Stimulated activated CD8-positive, alpha-beta memory T cell treated with anti-CD3 and anti-CD28 coated beads, Interleukin-4, amount 100 ng/mL, for 48 hours (primary cell): ENCODE measurements at regions not wholly inside any gene's neighbourhood (a gene's known extent, or its start where the extent isn't known, plus 50 kb on each side); places are given as distances from the start of the nearest gene placed in this dataset.

Experiments
- DNase-seq: peaks from one replicate; pipeline ENCODE4 v3.0.0-alpha.2; 2020

DNA sequence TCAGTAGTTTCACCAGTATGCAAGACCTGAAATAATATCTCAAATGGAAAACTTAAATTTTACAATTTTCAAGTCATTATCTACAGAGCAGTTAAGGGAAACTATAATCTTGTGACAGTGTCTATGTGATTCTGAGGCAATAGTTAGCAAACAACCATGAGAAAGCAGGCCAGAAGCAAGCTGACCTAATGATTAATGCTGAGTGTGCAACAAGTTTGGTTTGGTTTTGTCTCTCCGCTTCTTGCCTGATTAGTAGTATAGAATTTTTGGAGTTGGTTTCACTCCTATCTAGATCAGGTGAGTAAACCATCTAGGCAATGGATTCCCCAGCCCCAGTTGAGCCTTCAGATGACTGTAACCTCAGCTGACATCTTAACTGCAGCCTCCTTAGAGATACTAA lies 212.9 kb upstream of the NAV3 start:
- DNase-seq: no peak

DNA sequence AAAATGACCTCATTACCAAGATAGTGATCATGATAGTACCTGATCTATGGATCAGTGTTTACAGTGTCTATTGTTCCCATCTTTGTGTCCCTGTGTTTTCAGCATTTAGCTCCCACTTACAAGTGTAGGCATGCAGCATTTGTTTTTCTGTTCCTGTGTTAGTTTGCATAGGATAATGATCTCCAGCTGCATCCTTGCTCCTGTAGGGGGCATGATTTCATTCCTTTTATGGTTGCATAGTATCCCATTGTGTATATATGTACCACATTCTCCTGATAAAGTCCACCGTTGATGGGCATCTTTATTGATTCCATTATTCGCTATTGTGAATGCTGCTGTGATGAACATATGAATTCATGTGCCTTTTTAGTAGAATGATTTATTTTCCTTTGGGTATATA lies 215.4 kb upstream of the NAV3 start:
- no peak for DNase-seq

DNA sequence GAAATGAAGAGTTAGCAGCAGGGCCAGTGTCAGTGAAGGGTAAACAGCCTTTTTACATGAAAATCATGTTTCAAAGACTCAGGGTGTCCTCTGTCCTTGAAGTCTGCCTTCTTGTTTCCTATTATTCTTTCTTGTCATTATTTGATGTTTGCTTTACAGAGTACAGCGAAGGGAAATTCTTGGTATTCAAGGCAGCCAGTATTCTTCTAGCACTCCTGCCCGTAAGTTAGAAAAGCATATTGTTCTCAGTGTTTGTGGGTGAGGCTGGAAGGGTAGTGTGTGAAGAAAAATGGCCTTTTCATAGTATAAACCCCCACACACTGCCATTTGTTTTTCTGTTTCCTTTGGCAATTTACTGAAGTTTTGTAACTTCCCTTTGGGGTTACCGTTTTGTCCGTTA lies 217.3 kb upstream of the NAV3 start:
- DNase-seq: no peak

DNA sequence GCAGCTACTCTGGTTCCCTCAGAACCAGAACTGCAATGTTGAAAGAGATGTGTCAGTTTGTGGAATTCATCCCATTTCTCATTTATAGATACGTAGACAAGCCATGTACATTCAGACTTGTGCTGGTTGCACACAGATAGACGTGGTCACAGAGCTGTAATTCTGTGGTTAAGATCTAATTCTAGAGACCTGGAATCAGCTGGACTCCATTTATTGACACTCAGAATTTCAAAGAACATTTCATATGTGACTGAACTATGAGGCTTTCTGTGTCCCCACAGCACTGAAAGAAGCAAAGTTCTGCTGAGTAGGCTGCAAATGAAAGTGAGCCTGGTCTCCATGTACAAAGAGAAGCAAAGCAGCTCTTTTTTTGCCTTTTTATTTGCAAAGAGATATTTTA lies 220.2 kb upstream of the NAV3 start:
- DNase-seq: no peak

DNA sequence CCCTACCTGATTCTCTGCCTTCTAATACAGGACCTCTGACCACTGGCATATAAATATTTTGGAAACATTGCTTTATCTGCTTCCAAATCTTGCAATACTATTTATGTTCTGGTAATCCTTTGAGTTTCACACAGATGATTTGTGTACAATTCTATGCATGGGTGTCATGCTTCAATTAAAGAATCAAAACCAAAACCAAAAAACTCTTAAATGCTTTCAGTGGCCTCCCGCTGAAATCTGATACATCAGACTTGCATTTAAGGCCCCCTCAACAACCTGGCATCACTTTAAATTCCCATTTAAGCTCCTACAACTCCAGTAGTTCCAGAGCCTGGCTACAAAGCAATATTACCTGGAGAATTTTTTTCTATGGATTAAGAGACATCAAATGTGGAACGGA lies 221.7 kb upstream of the NAV3 start:
- DNase-seq: no peak

DNA sequence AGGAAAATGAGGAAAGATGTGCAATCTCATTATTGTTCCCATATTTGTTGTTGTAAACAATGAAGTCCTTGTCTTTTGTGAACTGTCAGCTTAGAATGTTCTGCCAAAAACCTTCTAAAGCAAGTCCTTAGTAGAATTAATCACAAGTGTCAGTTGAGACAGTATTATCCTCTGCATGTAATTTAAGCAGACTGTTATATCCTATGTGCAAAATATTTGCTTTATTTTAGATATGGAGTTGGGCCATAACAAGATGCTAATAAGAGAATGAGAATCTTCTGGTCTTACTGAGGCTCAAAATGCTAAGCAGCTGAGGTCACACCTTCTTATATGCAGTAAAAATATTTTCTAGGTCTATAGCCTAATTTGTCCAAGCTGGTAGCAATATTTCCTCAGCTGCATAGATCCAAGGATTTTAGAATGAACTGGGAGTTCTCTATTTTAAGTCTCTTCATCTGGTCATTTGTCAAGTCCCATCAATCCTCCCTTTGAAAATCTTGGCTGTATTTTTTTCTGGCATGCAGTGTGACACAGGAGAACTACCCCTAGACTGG lies 222.3 kb upstream of the NAV3 start:
- no peak for DNase-seq

DNA sequence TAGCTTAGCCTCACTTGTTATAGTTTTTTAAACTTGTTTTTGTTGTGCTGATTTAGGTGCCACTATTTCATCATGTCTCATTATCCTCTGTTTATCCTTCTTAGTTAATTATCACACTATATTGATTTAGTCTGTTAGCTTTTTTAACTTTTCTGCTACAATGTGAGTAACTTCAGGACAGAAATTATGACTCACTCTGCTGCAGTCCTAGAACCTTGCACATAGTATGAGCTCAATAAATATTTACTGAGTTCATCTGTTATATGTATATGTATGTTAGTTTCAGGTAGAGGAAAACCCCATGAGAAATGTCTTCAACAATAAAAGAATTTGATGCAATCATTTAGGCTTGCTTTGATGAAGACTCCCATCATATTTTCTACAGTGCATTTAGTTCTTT lies 224.3 kb upstream of the NAV3 start:
- DNase-seq: no peak

DNA sequence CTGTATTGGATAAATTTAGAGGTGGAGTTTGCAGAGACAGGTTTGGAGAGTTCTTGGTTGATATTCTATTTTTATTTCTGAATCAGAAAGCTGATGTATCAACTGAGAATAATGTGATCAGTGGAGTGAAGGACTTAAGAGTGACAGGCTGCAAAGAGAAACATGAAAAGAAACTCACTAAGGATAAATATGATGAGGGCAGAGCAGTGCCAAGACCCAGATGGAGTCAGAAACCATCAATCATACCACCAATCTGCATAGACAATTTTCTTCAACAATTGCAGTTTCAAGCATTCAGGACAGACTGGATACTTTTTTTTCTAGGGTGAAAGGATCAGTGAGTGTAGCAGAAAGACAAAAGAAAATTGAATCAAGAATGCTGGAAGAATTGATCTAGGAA lies 226.7 kb upstream of the NAV3 start:
- DNase-seq: no peak

DNA sequence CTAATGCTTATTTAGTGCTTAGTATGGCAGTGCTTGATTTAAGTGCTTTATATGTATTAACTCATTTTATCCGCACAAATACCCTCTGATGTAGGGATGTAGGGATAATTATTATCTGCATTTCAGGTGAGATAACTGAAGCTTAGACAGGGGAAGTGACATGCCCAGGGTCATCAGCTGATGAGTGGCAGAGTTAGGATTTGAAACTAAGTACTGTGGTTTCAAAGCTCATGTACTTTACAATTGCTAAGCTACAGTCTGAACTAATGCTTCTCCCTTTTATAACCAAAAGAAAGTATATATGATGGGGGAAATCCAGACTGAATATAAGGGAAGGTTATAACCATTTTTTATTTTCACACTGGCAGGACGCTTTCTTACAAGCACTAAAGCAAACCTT lies 229.6 kb upstream of the NAV3 start:
- DNase-seq: no peak

DNA sequence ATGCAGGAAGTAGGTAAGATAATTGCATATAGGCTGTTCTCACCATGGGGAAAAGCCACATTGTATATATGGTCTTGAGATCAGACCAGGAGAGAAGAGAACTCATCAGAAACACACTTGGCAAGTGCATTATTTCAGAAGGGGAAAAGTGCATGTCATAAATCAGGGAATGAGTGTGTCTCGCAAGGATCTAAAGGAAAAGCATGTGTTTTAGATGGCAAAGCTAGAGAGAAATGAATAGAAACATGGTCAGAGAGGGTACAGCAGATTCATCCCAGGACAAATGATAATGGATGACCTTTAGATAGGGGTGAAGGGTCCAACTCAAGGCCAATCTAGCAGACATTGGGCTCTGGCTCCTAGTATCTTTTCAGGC lies 230.2 kb upstream of the NAV3 start:
- no peak for DNase-seq

DNA sequence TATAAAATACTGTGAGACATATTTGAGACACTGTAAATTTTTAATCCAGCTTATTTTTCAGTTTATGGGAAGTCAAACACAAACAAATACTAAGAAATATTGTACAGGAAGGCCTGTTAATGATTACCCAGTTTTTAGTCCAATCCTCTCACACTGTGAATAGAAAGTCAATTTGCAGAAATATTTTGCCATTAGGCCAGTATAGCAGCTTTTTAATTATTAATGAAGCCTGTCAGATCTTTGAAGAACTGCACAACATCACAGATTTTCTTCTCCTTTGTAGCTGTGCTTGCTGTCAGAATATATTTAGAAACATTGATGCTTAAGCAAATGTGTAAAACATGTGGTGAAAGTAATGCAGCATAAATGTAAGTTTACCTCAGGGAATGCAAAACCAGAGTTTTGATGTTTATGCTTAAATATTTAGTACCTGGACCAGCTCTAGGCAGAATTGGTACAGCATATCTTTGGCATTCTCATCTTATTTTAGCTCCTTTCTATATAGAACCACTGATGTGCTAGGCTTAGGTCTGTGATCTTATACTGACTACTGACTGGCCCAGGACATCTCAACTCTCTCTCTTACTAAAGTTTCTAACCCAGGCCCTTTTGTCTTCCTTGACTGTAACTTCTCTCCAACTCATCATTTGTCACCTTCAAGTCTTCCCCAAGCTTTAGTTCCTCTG lies 230.8 kb upstream of the NAV3 start:
- no peak for DNase-seq

DNA sequence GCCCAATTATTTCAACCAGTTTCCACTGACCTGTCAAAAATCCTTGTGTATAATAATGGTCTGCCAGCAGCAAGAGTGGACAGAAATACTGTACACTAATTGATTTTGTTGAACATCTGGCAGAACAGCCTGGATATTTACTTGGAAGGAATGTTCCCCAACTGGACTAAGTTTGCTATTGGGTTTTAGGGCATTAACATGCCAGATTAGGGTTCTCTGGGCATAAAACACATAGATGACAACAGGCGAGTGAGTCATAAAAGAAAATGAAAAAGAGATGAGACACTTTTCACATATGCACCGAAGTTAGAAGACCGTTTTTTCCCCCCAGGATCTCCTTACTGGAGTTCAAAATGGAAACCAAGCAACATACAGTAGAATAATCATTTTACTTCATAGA lies 236.3 kb upstream of the NAV3 start:
- DNase-seq: no peak

DNA sequence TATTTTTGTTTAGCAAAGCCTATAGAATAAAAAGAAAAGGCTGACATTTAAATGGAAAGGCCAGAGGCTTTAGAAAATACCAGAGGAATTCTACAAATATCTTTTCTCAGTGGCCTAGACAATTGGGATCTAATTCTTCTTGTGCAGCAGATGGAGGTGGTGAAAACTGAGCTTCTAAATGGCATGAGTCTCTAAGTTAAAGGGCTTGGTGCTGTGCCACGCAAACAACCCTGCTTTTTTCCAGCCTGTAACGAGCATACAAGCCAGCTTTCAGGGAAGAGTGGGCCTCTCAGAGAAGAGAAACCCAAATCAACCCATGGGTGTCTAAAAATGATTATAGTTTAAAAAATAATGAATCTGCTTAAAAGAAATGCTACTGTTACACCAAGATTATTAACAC lies 237.9 kb upstream of the NAV3 start:
- DNase-seq: no peak

DNA sequence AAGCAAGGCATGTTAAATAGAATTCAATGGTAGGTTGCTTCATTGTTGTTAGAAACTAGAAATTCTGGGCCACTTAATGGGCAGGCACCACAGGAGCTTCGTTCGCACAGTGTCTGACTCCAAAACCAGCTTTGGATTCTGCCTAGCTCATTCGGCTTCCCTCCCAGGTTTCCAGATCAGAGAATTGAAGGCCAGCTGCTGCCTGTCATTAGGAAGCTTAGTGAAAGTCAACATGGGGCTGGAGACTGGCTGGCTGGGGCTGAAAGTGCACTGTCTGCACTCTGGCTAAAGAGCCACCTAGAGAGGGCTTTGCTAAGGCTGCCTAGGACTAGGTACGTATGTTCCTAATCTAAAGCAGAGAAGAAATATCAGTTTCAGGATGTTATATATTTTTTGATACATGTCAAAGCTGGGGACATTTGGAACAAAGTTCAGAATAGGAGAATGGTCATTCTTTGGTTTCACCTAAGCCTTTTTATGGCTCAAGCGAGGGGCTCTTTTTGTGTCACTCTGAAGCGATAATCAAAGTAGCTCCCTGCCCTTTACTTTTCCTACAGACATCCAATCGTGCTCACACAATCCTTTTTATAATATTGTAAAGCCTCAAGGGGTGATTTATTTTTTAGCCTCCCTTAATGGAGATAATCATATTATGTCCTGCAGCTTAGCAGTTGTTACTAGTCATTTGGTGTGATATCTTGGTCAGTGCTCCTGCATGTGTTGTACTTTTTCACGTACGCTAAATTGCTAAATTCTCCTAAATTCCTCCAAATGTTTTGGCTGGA lies 238.5 kb upstream of the NAV3 start:
- DNase-seq: no peak

DNA sequence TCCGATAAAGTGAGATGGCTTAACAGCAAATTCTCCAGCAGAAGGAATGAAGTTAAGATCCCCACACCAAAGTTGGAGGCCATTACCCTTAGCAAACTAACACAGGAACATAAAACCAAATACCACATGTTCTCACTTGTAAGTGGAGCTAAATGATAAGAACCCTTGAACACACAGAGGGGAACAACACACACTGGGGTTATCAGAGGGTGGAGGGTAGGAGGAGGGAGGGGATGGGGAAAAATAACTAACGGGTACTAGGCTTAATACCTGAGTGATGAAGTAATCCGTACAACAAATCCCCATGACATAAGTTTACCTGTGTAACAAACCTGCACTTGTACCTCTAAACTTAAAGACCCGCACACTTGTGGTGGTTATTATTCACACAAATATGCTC lies 240.4 kb upstream of the NAV3 start:
- no peak for DNase-seq

DNA sequence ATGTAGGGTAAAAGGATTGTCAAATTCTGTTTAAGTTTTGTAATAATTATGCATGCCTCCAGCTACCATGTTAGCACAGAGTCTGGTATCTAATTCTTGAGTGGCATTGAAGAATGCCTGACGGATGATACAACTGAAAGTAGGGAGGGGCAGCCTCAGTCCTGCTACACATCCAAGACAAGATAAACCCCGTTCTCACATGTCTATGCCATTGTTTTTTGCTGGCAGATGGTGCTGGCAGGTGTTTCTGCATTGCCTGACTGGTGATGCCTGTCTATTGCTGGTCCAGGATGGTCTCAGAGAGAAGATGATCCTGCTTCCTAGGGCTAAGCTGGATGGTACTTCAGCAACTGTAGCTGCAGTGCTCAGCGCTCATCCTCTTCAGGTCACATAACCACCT lies 245.8 kb upstream of the NAV3 start:
- DNase-seq: no peak

DNA sequence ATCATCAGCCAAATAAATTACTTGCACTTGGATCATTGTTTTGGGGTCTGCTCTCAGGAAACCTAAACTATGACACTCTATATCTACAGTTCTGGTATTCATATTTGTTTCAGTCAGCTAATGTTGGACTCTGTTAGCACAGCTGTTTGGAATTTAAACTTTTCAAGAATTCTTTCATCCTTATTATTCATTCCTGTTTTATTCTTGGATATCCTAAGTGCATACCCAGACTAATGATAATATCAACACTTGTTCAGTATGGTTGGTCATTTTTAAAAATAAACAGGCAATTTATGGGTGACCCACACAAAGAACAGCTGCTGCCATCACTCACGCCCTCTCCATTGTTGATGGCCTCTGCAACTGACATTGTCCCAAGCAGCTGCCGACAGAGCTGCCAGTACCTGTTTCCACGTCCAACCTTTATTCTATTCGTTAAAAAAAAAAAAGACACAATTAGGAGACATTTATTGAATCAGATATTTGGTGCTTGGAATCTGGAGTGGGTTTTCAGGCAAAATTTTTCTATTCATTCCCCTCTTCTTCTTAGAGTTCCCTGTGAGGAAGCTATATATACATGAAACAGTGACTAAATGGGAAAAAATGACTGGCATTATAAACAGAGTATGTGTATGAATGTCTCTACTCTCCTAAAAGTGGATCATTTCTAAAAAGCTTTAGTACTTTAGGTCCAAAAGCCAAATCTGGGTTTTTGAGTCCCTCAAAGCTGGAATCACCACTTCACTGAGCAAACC lies 252.1 kb upstream of the NAV3 start:
- no peak for DNase-seq

DNA sequence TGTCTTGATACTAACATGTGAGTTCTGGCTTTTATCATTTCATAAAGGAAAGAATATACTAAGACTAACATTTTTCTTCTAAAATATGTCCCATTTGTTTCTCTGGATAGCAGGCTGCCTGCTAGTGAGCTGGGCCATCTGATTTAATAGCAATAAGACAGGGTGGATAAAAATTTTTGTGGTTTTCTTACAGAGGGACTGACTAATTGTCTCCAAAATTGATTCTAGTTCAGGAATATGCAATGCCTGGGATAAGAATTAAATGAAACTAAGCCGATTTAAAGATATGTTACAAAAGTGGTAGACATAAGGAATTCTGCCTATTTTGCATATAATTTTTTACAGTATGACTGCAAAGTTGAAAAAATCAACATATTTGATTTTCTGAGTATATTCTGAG lies 252.9 kb upstream of the NAV3 start:
- DNase-seq: no peak

DNA sequence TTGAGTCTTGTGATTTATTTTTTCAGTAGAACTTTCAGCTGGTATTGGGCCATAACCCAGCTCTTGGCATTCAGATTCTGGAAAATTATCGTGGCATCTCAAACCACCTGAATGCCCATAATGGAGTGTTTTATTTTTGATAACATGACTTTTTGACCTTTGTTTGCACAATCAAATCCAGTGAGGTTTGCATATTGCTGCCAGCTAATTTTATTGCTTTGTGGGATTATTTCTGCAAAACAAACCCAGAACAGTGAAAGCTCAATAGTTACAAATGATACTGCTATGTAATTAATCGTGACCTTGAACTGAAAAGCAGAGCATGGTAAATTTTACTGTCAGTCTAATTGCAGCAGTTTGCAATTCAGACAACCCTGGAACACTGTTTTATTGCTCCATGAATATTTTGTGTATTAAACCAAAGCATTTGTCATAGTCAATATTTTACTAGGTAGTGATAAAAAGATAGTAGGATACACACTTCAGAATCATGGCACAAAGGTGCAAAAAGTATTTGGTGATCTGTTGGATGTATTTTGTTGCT lies 255.2 kb upstream of the NAV3 start:
- DNase-seq: no peak

DNA sequence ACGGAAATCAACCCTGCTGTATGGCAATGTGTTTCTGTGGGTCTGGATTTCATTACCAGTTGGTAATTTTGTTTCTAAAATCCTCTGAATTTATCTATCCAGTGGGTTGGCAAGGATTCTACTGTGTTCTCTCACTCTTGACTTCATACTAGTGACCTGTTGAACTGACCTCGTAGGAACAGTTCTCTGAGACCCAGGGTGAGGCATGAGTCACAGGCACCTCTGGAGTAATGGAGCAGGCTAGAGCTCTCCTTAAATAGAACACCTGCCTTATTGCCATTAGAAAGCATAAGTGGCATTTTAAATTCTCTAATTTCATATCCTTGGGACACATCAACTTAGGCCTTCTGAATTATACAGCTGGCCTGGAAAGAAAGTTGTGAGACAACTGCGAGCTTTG lies 258.3 kb upstream of the NAV3 start:
- no peak for DNase-seq

DNA sequence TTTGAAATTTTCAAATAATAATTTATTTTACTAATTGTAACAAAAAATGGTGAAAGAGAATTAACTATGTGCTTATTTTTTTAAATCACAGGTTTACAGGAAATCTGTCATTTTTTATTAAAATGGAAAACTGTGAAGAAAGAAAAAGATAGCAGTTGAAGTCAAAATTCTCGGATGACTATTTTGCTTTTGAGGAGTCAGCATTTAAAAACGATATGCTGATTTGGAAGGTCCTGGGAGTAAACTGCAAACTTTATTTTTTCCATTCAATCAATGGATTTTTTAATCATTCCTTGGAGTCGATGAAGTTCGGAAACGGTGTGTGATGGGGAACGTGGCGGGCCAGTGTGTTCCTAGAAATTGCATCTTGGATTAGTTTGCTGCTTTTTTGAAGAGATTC lies 258.9 kb upstream of the NAV3 start:
- no peak for DNase-seq

DNA sequence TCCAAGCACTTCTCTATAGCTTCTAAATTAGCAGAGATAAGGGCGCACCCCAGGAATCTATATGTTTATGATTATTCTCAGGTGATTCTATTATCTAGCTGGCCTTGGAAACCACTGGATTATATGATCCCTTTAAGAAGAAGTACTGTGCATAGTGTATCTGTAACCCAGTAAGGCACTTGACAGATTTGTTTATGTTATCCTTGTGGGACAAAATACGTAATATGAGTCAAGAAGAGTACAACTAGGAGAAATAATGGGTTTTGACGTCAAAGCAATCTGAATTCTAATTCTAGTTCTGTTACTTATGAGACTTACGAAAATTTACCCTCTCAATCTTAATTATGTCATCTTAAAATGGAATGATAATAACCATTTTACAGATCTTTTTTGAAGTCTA lies 259.6 kb upstream of the NAV3 start:
- DNase-seq: no peak

DNA sequence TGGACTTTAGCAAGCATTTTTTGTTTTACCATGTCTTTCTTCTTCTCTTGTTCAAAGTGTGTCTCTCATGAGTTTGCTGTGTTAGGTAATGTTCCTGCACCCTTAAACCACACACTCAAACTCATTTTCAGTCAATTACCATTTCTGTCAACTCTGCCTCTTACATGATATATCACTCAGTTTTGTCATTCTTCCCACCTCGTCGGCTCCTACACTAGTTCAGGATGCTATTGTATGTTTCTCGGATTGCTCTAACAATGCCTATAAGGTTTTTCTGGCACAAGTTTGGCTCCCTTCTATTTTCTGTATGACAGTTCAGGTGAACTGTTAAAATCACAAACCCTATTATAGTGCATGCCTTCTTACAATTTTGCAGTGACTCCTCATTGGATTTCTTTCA lies 260.8 kb upstream of the NAV3 start:
- no peak for DNase-seq

DNA sequence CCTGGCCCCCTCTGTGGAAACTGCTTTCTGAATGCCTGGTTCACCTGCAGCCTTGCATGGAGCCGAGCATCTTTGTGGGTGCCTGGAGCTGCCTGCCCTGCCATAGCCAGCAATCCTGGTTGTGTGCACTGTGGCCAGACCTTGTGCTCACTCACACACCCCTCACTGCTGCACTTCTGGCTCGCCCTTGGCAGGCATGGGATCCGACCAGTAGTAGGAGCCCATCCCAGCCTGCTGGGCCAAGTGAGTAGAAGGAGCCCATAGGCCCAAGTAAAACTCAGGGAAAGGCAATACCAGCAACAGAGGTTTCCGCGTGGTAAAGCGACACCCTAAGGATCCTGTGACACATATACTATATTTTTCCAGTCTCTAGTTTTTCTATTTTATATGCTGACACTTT lies 270.0 kb upstream of the NAV3 start:
- no peak for DNase-seq
